Gastroesophageal sphincter (tissue), 3 donors: ENCODE measurements at regions not wholly inside any gene's neighbourhood (a gene's known extent, or its start where the extent isn't known, plus 50 kb on each side); places are given as distances from the start of the nearest gene placed in this dataset.

Experiments used
- POLR2A ChIP-seq, 2 donors: fragments of 450-650 bp; IDR thresholded peaks; one replicate each; pipeline ENCODE4 v1.6.1; 2017; ENCODE audit warnings: antibody characterized with exemption in 2 of 2, mild to moderate bottlenecking in 2 of 2, moderate library complexity in 1 of 2
- POLR2AphosphoS5 ChIP-seq: sonication (generic); formaldehyde crosslinking; IDR thresholded peaks from one replicate; pipeline ENCODE4 v1.6.1; 2017; ENCODE audit warnings: antibody characterized with exemption
- TF ChIP-seq, protein P1 (sequence below), 4 experiments: fragments of 200-600 bp in 2 of 4; fragments of 450-650 bp in 2 of 4; sonication (generic) in 1 of 4; IDR thresholded peaks; one replicate each; pipeline ENCODE4 v1.5.1; 2017 to 2019; ENCODE audit warnings: antibody characterized with exemption in 4 of 4, mild to moderate bottlenecking in 2 of 4, moderate library complexity in 2 of 4

DNA sequence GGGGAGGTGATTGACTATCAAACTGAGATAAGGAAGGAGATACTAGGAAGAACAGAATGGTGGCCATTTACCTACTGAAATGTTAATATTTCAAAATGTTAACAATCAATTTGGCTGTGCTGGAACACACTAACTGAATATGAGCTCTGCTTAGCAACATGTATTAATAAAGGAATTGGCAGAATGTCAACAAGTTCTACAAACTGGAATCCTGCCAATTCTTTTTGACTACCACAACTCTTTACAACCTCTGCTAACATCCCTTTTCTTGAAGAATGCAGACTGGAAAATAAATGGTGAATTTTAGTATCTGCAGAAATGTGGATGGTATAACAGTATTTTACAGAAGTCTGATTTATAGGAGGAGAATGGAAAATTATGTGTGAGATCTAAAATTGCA lies 446.4 kb downstream of the ISL1 start:
- TF ChIP-seq, protein P1, sequence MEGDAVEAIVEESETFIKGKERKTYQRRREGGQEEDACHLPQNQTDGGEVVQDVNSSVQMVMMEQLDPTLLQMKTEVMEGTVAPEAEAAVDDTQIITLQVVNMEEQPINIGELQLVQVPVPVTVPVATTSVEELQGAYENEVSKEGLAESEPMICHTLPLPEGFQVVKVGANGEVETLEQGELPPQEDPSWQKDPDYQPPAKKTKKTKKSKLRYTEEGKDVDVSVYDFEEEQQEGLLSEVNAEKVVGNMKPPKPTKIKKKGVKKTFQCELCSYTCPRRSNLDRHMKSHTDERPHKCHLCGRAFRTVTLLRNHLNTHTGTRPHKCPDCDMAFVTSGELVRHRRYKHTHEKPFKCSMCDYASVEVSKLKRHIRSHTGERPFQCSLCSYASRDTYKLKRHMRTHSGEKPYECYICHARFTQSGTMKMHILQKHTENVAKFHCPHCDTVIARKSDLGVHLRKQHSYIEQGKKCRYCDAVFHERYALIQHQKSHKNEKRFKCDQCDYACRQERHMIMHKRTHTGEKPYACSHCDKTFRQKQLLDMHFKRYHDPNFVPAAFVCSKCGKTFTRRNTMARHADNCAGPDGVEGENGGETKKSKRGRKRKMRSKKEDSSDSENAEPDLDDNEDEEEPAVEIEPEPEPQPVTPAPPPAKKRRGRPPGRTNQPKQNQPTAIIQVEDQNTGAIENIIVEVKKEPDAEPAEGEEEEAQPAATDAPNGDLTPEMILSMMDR (IDR thresholded peaks at IDR 0.05) = no peak
- TF ChIP-seq POLR2A (IDR thresholded peaks at IDR 0.05) = no peak
- no peak for TF ChIP-seq POLR2AphosphoS5
